Large intestine (tissue), 3 donors: ENCODE measurements at regions not wholly inside any gene's neighbourhood (a gene's known extent, or its start where the extent isn't known, plus 50 kb on each side); places are given as distances from the start of the nearest gene placed in this dataset.

Experiments
- DNase-seq, 2 donors: peaks; one replicate each; pipeline versions ENCODE4 v3.0.0 to v3.0.0-alpha.2; 2013
- H3K27ac ChIP-seq: one replicate; pipeline ENCODE4 v1.5.1; 2013; ENCODE audit warnings: low read length
- H3K27me3 ChIP-seq: 2 replicates; pipeline ENCODE4 v1.6.1; 2013; ENCODE audit warnings: low read length; ENCODE audit not compliant: control insufficient read depth, insufficient read depth
- H3K36me3 ChIP-seq: 2 replicates; pipeline ENCODE4 v1.6.1; 2013; ENCODE audit warnings: low read length; ENCODE audit not compliant: control insufficient read depth, insufficient read depth
- H3K4me1 ChIP-seq: one replicate; pipeline ENCODE4 v1.6.1; 2013; ENCODE audit warnings: low read length; ENCODE audit not compliant: control insufficient read depth, insufficient read depth
- H3K4me3 ChIP-seq: one replicate; pipeline ENCODE4 v1.5.1; 2013; ENCODE audit warnings: low read length
- H3K9me3 ChIP-seq: one replicate; pipeline ENCODE4 v1.6.1; 2013; ENCODE audit warnings: mild to moderate bottlenecking, low read depth, low read length, moderate library complexity; ENCODE audit not compliant: control insufficient read depth
- WGBS: methylation state at CpG from one replicate; pipeline ENCODE4 v1.1.5; 2013; ENCODE audit warnings: low lambda C conversion rate; ENCODE audit not compliant: insufficient coverage; 5-methylcytosine and 5-hydroxymethylcytosine counted together

- H3K27me3 ChIP-seq = no peaks in the 10 kb centered on the region
- H3K36me3 ChIP-seq = no peaks in the 10 kb centered on the region
- DNase-seq = no peak
- H3K9me3 ChIP-seq = peaks cover 8% of the 10 kb centered on the region
- 100% methylated on average over 1 of the region's 1 CpG for WGBS
- no peaks in the 10 kb centered on the region for H3K4me1 ChIP-seq
- H3K4me3 ChIP-seq = no peak overlapping the region
- no peak overlapping the region for H3K27ac ChIP-seq
These were observed 824.8 kb upstream of the LCORL start for GRCh38 chr4:18846313-18846712.

- H3K4me1 ChIP-seq = no peaks in the 10 kb centered on the region
- H3K36me3 ChIP-seq = no peaks in the 10 kb centered on the region
- no peak overlapping the region for H3K4me3 ChIP-seq
- H3K27ac ChIP-seq = no peak overlapping the region
- DNase-seq = no peak
- peaks cover 8% of the 10 kb centered on the region for H3K9me3 ChIP-seq
- WGBS = no CpG with 5 or more reads among the region's 1 CpG
- H3K27me3 ChIP-seq = no peaks in the 10 kb centered on the region
These were observed 823.2 kb upstream of the LCORL start for GRCh38 chr4:18844726-18845125.

GRCh38 chr4:18842431-18842830, 820.9 kb upstream of the LCORL start:
- Histone ChIP-seq H3K9me3 (peaks cover 8% of the 10 kb centered on the region), H3K27ac (no peak overlapping the region), H3K4me1 (no peaks in the 10 kb centered on the region), H3K4me3 (no peak overlapping the region), H3K27me3 (no peaks in the 10 kb centered on the region), H3K36me3 (no peaks in the 10 kb centered on the region)
- WGBS = no CpG with 5 or more reads among the region's 5 CpGs
- DNase-seq = no peak

- WGBS = 72% methylated on average over 3 of the region's 3 CpGs
- peaks cover 8% of the 10 kb centered on the region for H3K9me3 ChIP-seq
- no peak for DNase-seq
These were observed 818.9 kb upstream of the LCORL start for GRCh38 chr4:18840481-18840880.

GRCh38 chr4:18816228-18816895, 794.8 kb upstream of the LCORL start:
- Histone ChIP-seq H3K36me3 (no peaks in the 10 kb centered on the region), H3K27me3 (no peaks in the 10 kb centered on the region), H3K4me3 (no peak overlapping the region), H3K4me1 (no peaks in the 10 kb centered on the region), H3K27ac (no peak overlapping the region), H3K9me3 (no peaks in the 10 kb centered on the region)
- no CpG with 5 or more reads among the region's 4 CpGs for WGBS
- DNase-seq = no peak

More at GRCh38 chr4:18840481-18840880, 818.9 kb upstream of the LCORL start:
- Histone ChIP-seq H3K4me3 (no peak overlapping the region), H3K27me3 (no peaks in the 10 kb centered on the region), H3K27ac (no peak overlapping the region), H3K36me3 (no peaks in the 10 kb centered on the region), H3K4me1 (no peaks in the 10 kb centered on the region)

- no peak overlapping the region for H3K27ac ChIP-seq
- no peaks in the 10 kb centered on the region for H3K36me3 ChIP-seq
- no CpG with 5 or more reads among the region's 3 CpGs for WGBS
These were observed 794.2 kb upstream of the LCORL start for GRCh38 chr4:18815779-18816173.

GRCh38 chr4:18815081-18815778, 793.7 kb upstream of the LCORL start:
- H3K9me3 ChIP-seq = no peaks in the 10 kb centered on the region
- no peaks in the 10 kb centered on the region for H3K27me3 ChIP-seq
- WGBS = 94% methylated on average over 2 of the region's 3 CpGs
- H3K27ac ChIP-seq = no peak overlapping the region
- DNase-seq = no peak
- H3K4me3 ChIP-seq = no peak overlapping the region
- no peaks in the 10 kb centered on the region for H3K36me3 ChIP-seq
- H3K4me1 ChIP-seq = no peaks in the 10 kb centered on the region

More at GRCh38 chr4:18815779-18816173, 794.2 kb upstream of the LCORL start:
- no peaks in the 10 kb centered on the region for H3K9me3 ChIP-seq
- no peak overlapping the region for H3K4me3 ChIP-seq
- no peaks in the 10 kb centered on the region for H3K27me3 ChIP-seq
- DNase-seq = no peak
- no peaks in the 10 kb centered on the region for H3K4me1 ChIP-seq

- no peaks in the 10 kb centered on the region for H3K9me3 ChIP-seq
- no peak overlapping the region for H3K4me3 ChIP-seq
- no peak for DNase-seq
- H3K27ac ChIP-seq = no peak overlapping the region
- H3K36me3 ChIP-seq = no peaks in the 10 kb centered on the region
- no peaks in the 10 kb centered on the region for H3K27me3 ChIP-seq
- no peaks in the 10 kb centered on the region for H3K4me1 ChIP-seq
These were observed 792.2 kb upstream of the LCORL start for GRCh38 chr4:18813771-18814170.

- Histone ChIP-seq H3K4me3 (no peak overlapping the region), H3K36me3 (no peaks in the 10 kb centered on the region), H3K27me3 (no peaks in the 10 kb centered on the region), H3K9me3 (no peaks in the 10 kb centered on the region), H3K4me1 (no peaks in the 10 kb centered on the region), H3K27ac (no peak overlapping the region)
- DNase-seq = no peak
These were observed 791.5 kb upstream of the LCORL start for GRCh38 chr4:18813055-18813454.

- H3K4me1 ChIP-seq = no peaks in the 10 kb centered on the region
- H3K27me3 ChIP-seq = no peaks in the 10 kb centered on the region
- H3K4me3 ChIP-seq = no peak overlapping the region
- H3K9me3 ChIP-seq = no peaks in the 10 kb centered on the region
- H3K27ac ChIP-seq = no peak overlapping the region
- no peaks in the 10 kb centered on the region for H3K36me3 ChIP-seq
- no peak for DNase-seq
These were observed 782.2 kb upstream of the LCORL start for GRCh38 chr4:18803781-18804180.

- Histone ChIP-seq H3K4me1 (no peaks in the 10 kb centered on the region), H3K4me3 (no peak overlapping the region), H3K36me3 (no peaks in the 10 kb centered on the region), H3K9me3 (no peaks in the 10 kb centered on the region), H3K27me3 (no peaks in the 10 kb centered on the region), H3K27ac (no peak overlapping the region)
- no CpG with 5 or more reads among the region's 2 CpGs for WGBS
- DNase-seq = no peak
These were observed 776.6 kb upstream of the LCORL start for GRCh38 chr4:18798123-18798522.
